HG03342 (cell line): ENCODE measurements at regions not wholly inside any gene's neighbourhood (a gene's known extent, or its start where the extent isn't known, plus 50 kb on each side); places are given as distances from the start of the nearest gene placed in this dataset.
A peak's percentile ranks its signal among the peaks of the same experiment; 100 is the strongest.
"Not testable (repeated sequence)": the region's sequence is repeated elsewhere in the genome, so short reads cannot be mapped to it uniquely, and the experiment has no call there.

Experiments used
- ATAC-seq: cut with Tn5 transposase; IDR thresholded peaks from one replicate; pipeline ENCODE4 v1.9.1; 2021; ENCODE audit warnings: mild to moderate bottlenecking, moderate library complexity; ENCODE audit not compliant: unreplicated experiment

DNA sequence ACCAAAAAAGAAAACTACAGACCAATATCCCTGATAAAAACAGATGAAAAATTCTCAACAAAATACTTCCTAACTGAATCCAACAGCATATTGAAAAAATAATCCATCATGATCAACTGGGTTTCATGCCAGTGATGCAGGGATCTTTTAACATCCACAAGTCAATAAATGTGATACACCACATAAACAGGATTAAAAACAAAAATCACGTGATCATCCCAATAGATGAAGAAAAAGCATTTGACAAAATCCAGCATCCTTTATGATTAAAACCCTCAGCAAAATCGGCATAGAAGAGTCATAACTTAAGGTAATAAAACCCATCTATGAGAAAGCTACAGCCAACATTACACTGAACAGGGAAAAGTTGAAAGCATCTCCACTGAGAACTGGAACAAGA lies 107.5 kb downstream of the DCLK3 start:
- no peak for ATAC-seq

- ATAC-seq: no peak
These were observed 111.3 kb downstream of the DCLK3 start for GRCh38 chr3:36653095-36653494.

GRCh38 chr3:36652104-36652503 lies 112.2 kb downstream of the DCLK3 start:
- ATAC-seq: no peak

DNA sequence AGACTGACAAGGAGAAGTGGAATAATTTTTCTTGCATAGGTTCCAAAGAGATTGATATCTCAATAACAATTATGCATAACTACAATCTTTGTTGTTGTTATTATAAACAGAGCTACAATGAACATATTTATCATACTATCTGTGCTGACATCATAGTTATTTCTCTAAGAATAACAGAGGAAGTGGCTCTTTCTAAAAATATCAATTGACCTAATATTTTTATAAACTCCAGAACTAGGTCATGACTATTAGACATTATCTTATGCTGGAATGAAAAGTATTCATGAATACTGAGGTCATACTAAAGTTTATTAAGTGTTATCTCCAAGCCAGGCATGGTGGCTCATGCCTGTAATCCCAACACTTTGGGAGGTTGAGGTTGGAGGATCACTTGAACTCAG lies 114.1 kb downstream of the DCLK3 start:
- no peak for ATAC-seq

GRCh38 chr3:36649125-36649524 lies 115.2 kb downstream of the DCLK3 start:
- ATAC-seq: peak; percentile 6

DNA sequence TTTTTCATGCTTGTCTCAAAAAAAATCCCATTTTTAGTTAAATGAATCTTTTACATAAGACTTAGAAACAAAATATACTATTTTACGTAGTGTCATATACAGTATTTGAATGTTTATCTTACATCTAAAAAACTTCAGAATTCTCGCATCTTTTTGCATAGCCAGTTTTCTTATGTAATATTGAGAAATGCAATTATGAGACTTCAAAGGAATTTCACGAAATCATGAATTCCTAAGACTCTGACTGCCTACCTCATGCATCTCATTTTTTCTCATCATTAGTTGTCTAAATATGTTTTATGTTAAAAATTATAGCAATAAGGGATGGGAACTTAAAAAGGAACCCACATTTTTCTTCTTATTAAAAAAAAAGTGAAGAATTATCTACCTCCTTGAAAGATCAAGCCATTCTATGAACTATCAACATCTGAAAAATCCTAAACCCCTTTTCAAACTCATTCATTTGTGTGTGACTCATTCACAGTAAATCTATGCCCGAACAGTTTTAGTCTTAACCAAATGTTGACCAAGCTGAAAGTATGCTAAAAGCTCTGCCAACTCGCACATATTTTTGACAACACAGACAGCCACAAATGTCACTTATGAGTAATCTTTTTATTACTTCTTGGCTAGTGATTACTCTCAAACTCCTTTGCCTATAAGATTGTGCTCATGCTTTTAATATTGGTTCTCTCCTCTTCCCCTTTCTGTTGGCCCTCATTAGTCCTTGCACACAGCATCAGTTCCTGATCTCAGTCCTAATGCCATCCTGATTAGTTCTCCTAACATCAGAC lies 115.9 kb downstream of the DCLK3 start:
- ATAC-seq: peak; percentile 78

DNA sequence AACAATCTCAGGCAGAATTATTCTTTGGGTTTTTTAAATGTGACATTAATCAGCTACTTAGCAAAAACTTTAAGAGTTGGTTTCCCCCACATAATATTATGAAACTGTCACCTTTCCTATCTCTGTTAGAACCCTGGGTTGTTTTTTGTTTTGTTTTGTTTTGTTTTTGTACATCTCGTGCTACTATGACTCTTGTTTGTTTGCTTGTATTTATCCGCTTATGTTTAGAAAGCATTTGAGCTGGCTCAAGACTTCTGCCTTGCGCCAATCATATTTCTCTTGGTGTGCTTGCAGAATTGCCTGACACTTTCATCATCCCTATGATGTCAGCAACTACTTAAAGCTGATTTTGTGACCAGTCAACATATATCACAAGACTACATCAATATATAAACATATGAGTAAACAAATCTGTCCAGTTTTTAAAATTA lies 116.9 kb downstream of the DCLK3 start:
- ATAC-seq: no peak

DNA sequence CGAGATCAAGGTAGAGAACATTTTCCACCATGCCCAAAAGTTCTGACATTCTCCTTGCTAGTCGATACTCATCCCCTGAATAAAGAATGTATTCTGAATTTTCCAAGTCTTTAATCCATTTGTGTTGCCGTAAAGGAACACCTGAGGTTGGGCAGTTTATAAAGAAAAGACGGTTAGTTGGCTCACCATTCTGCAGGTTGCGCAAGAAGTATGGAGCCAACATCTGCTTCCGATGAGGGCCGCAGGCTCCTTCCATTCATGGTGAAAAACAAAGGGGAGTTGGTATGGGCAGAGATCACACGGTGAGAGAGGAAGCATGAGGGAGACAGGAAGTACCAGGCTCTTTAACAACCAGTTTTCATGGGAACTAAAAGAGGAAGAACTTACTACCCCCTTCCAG lies 121.2 kb downstream of the DCLK3 start:
- no peak for ATAC-seq

GRCh38 chr3:36635731-36636130 lies 128.6 kb downstream of the DCLK3 start:
- ATAC-seq: no peak

DNA sequence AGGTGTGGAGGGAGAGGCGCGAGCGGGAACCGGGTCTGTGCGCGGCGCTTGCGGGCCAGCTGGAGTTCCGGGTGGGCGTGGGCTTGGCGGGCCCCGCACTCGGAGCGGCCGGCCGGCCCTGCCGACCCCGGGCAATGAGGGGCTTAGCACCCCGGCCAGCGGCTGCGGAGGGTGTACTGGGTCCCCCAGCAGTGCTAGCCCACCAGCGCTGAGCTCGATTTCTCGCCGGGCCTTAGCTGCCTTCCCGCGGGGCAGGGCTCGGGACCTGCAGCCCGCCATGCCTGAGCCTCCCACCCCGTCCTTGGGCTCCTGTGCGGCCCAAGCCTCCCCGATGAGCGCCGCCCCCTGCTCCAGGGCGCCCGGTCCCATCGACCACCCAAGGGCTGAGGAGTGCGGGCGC lies 130.5 kb downstream of the DCLK3 start:
- ATAC-seq: not testable (repeated sequence)

- ATAC-seq: no peak
These were observed 131.3 kb downstream of the DCLK3 start for GRCh38 chr3:36633060-36633459.

DNA sequence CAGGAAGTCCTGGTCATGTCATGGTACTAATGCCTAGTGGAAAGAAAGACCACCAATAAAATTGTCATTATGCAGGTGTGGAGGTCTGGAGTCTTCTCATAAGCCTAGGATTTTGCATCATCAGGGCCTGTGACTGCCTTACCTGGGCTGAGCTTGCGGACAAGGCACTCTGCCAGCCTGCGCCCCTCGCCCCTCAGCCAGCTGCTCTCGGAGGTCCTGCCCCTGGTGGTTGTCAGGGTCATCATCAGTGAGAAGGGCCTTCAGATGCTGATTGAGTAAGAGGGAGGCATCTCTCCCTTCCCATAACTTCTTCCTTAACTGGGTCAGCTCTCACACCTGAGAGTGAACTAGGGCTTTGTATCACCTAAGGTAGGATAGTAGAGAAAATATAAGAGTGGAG lies 132.8 kb downstream of the DCLK3 start:
- no peak for ATAC-seq

DNA sequence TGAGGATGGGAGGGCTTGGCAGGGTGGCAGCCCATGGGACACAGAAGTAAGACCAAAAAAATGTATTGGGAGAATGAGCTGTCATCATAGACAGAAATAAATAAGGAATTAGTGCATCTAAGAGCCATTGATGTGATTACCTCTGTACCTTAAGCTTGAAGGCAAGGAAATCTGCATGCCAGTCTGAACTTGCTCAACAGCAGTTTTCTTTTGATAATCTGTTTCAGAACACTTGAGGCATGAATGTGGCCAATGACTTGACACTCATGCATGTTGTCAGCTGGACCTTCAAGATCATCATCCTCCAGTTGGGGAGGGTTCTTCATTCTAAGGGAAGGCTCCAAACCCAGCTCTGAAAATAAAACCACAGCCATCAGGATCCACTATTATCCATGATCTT lies 148.5 kb downstream of the DCLK3 start:
- no peak for ATAC-seq

DNA sequence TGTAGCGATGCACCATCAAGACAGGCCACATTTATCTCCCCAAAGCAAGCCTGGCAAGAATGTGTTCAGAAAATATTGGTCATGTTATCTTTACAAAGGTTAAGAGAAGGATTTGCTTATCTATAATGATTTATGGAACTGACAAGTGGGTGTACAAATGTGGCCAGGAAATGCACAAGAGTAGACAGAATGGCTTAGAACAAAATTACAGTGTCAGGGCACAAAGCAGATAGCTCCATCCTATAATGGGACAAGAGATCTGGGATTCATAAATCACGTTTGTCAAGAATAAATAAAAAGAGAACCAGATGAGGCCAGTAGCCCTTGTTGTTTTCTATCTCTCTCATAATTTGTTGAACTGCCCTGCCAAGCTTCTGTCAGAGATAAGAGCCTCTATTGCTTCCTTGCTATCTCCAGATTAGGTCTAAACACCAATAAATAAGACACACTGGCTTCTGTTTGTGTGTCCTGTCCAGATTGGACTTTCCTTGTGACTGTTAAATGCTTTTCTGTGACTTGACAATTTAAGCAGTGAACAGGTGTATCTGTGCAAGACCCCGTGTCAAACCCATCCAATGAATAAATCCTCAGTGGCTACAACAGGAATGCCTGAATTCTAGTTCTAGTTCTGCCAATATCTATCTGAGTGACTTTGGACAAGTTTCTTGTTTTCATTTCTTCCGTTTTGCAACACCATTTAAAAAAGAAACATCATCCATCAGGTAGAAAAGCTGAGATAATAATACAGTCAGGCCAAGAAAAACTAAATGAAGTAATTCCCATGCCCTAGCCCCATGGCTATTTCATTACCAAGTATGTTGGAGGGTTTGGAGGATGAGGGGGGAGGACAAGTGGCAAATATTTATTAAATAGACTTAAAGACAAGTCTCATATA lies 157.2 kb downstream of the DCLK3 start:
- no peak for ATAC-seq

- no peak for ATAC-seq
These were observed 160.9 kb downstream of the DCLK3 start for GRCh38 chr3:36603423-36603822.

DNA sequence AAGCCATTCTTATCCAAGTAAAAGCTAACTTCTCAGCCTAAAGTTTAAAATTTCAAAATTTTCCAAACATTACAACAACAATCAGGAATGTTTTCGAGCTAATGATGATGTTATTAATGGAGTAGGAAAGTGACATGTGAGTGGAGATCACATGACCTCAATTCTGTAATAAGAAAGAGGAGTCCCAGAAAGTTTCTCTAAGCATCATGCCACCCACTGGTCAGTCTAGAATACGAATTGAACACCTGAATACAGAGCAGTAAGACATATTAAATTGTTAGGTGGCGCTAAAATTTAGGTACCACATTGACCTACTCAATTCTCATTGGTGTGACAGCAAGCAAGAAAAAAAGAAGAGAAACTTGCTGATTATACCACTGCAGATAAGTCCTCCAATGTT lies 163.9 kb downstream of the DCLK3 start:
- ATAC-seq: no peak
